Liver (tissue), 8 donors: ENCODE measurements at regions not wholly inside any gene's neighbourhood (a gene's known extent, or its start where the extent isn't known, plus 50 kb on each side); places are given as distances from the start of the nearest gene placed in this dataset.

Experiments
- DNase-seq: peaks from one replicate; pipeline ENCODE4 v3.0.0-alpha.2; 2017; ENCODE audit warnings: low spot score
- H3K27ac ChIP-seq, 2 donors: one replicate each; pipeline ENCODE4 v1.7.0; 2013; ENCODE audit warnings: inconsistent platforms in 2 of 2, low read length in 2 of 2, control low read depth in 1 of 2, low read depth in 1 of 2, mild to moderate bottlenecking in 1 of 2
- H3K27me3 ChIP-seq, 4 donors: one replicate each; pipeline versions ENCODE4 v1.6.1 to v1.7.0; 2013; ENCODE audit warnings: low read length in 3 of 4, inconsistent platforms in 1 of 4, mild to moderate bottlenecking in 1 of 4, moderate library complexity in 1 of 4; ENCODE audit not compliant: control insufficient read depth in 4 of 4, insufficient read depth in 4 of 4
- H3K36me3 ChIP-seq, 4 donors: one replicate each; pipeline versions ENCODE4 v1.6.1 to v1.7.0; 2013; ENCODE audit warnings: low read length in 3 of 4, mild to moderate bottlenecking in 3 of 4, low read depth in 1 of 4, moderate library complexity in 1 of 4; ENCODE audit not compliant: control insufficient read depth in 4 of 4, insufficient read depth in 3 of 4
- H3K4me1 ChIP-seq, 4 donors: one replicate each; pipeline versions ENCODE4 v1.6.1 to v1.7.0; 2013; ENCODE audit warnings: low read length in 3 of 4, mild to moderate bottlenecking in 3 of 4, moderate library complexity in 1 of 4; ENCODE audit not compliant: control insufficient read depth in 4 of 4, insufficient read depth in 4 of 4
- H3K4me3 ChIP-seq, 3 donors: one replicate each; pipeline versions ENCODE4 v1.6.1 to v1.7.0; 2013; ENCODE audit warnings: low read length in 3 of 3, control low read depth in 1 of 3, low read depth in 1 of 3, mild to moderate bottlenecking in 1 of 3
- H3K9ac ChIP-seq, 2 donors: one replicate each; pipeline ENCODE4 v1.7.0; 2013; ENCODE audit warnings: low read length in 2 of 2, mild to moderate bottlenecking in 2 of 2, moderate library complexity in 2 of 2, control low read depth in 1 of 2, low read depth in 1 of 2
- H3K9me3 ChIP-seq, 4 donors: one replicate each; pipeline versions ENCODE4 v1.6.1 to v1.7.0; 2013; ENCODE audit warnings: low read length in 3 of 4; ENCODE audit not compliant: control insufficient read depth in 4 of 4
- EGR1 ChIP-seq, 2 donors: IDR thresholded peaks; 2 replicates each; pipeline ENCODE4 v1.6.1; 2016 to 2018; ENCODE audit warnings: antibody characterized with exemption in 2 of 2, low read depth in 2 of 2
- FOXA1 ChIP-seq: IDR thresholded peaks from 2 replicates; pipeline ENCODE4 v1.6.1; 2016; ENCODE audit warnings: antibody characterized with exemption
- FOXA2 ChIP-seq: IDR thresholded peaks from 2 replicates; pipeline ENCODE4 v1.6.1; 2016; ENCODE audit warnings: antibody characterized with exemption
- GABPA ChIP-seq, 2 donors: IDR thresholded peaks in 1 of 2; conservative IDR thresholded peaks in 1 of 2; 2 replicates each; pipeline ENCODE4 v1.6.1; 2016; ENCODE audit warnings: antibody characterized with exemption in 2 of 2, mild to moderate bottlenecking in 1 of 2, moderate library complexity in 1 of 2
- HNF4A ChIP-seq, 2 donors: conservative IDR thresholded peaks; 2 replicates each; pipeline ENCODE4 v1.6.1; 2016; ENCODE audit warnings: antibody characterized with exemption in 2 of 2, mild to moderate bottlenecking in 2 of 2
- JUND ChIP-seq, 2 donors: IDR thresholded peaks; 2 replicates each; pipeline ENCODE4 v1.6.1; 2016; ENCODE audit warnings: antibody characterized with exemption in 2 of 2
- NR2F2 ChIP-seq: IDR thresholded peaks from 2 replicates; pipeline ENCODE4 v1.6.1; 2016; ENCODE audit warnings: antibody characterized with exemption
- RAD21 ChIP-seq, 2 donors: IDR thresholded peaks; 2 replicates each; pipeline ENCODE4 v1.6.1; 2016; ENCODE audit warnings: antibody characterized with exemption in 2 of 2, mild to moderate bottlenecking in 2 of 2
- RXRA ChIP-seq, 2 donors: IDR thresholded peaks; 2 replicates each; pipeline ENCODE4 v1.6.1; 2017 to 2018; ENCODE audit warnings: antibody characterized with exemption in 2 of 2, mild to moderate bottlenecking in 1 of 2
- SP1 ChIP-seq: IDR thresholded peaks from 2 replicates; pipeline ENCODE4 v1.6.1; 2018; ENCODE audit warnings: antibody characterized with exemption, mild to moderate bottlenecking
- TAF1 ChIP-seq: conservative IDR thresholded peaks from 2 replicates; pipeline ENCODE4 v1.6.1; 2016; ENCODE audit warnings: antibody characterized with exemption, mild to moderate bottlenecking
- WGBS: extraction: QIAGEN DNeasy Blood & Tissue Kit; methylation state at CpG from one replicate; pipeline ENCODE4 v1.1.7; 2013; 5-methylcytosine and 5-hydroxymethylcytosine counted together
- TF ChIP-seq, protein P1 (sequence below): fragments of 150-350 bp; IDR thresholded peaks from 2 replicates; pipeline ENCODE4 v1.5.1; 2017; ENCODE audit warnings: improper control_type of control experiment, low read depth, low read length; ENCODE audit not compliant: missing input control
- donor health status: healthy.
- donor health status: healthy.
- donor health status: healthy.
- donor health status: healthy.
- donor health status: healthy.

DNA sequence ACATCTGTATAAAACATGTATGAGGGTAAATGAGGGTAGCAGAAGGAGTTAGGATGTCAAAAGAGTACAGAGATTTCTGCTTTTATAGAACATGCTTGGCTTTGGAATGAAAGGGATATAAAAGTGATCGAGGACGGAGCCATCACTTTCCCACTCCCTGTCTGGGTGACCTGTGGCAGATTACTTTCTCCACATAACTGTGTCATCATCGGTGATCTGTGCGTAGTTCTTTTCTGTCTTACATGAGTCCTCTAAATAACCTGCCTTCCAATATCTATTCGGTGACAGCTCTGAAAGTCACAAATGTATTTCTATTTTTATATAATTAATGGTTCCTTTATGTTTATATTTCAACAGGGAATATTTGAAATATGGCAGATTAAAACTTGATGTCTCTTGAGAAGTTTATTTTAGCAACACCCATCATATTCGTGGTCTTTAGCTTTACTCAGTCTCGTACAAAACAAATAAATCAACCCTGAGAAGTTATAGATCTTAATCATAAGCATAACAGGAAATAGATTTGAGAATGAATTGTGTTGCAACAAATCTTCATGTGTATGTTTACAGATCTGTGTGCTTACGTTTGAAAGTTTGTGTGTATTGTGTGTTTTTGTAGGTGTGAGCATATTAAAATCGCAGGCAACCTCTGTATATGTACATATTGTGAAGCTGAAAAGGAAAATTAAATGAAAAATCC is 1094.3 kb downstream of the EFNB2 start:
- Histone ChIP-seq H3K27me3 (no peaks in the 10 kb centered on the region), H3K4me1 (no peaks in the 10 kb centered on the region), H3K9me3 (no peaks in the 10 kb centered on the region), H3K4me3 (no peak overlapping the region), H3K36me3 (no peaks in the 10 kb centered on the region), H3K9ac (no peak overlapping the region), H3K27ac (no peak overlapping the region)
- DNase-seq, result no peak
- TF ChIP-seq, protein P1, sequence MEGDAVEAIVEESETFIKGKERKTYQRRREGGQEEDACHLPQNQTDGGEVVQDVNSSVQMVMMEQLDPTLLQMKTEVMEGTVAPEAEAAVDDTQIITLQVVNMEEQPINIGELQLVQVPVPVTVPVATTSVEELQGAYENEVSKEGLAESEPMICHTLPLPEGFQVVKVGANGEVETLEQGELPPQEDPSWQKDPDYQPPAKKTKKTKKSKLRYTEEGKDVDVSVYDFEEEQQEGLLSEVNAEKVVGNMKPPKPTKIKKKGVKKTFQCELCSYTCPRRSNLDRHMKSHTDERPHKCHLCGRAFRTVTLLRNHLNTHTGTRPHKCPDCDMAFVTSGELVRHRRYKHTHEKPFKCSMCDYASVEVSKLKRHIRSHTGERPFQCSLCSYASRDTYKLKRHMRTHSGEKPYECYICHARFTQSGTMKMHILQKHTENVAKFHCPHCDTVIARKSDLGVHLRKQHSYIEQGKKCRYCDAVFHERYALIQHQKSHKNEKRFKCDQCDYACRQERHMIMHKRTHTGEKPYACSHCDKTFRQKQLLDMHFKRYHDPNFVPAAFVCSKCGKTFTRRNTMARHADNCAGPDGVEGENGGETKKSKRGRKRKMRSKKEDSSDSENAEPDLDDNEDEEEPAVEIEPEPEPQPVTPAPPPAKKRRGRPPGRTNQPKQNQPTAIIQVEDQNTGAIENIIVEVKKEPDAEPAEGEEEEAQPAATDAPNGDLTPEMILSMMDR, result no peak
- TF ChIP-seq JUND (IDR thresholded peaks at IDR 0.05) (no peak), FOXA1 (no peak), SP1 (no peak), GABPA (IDR thresholded peaks at IDR 0.05 in 1 of 2, conservative IDR thresholded peaks at IDR 0.05 in 1 of 2) (no peak), EGR1 (IDR thresholded peaks at IDR 0.05; ENCODE audit: low read depth in 2 of 2) (no peak)
- WGBS, result 71% methylated on average over 9 of the region's 9 CpGs

DNA sequence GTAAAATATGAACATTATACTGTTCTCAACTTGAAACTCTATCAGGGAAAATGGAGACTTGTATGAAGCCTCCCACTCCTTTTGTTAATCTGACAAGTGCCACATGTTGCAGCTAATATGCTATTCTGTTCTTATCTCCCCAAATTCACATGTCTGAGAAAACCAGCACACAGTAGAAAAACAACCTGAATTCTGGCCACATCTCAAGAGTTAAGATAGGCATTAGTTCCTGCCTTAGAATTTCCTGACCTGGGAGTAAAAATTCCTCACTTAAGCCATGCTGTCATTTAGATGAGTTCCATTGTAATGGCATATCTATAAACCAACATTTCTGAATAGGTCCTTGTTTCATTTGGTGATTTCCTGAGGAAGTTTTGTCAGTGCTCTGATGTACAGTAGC is 1098.5 kb downstream of the EFNB2 start:
- H3K9me3 ChIP-seq, result no peaks in the 10 kb centered on the region
- H3K4me1 ChIP-seq, result no peaks in the 10 kb centered on the region
- no peak overlapping the region for H3K4me3 ChIP-seq
- TF ChIP-seq HNF4A (conservative IDR thresholded peaks at IDR 0.05), result no peak
- TF ChIP-seq FOXA2, result no peak
- no peak overlapping the region for H3K9ac ChIP-seq
- no peaks in the 10 kb centered on the region for H3K36me3 ChIP-seq
- no peak for DNase-seq
- H3K27ac ChIP-seq, result no peak overlapping the region
- H3K27me3 ChIP-seq, result peaks cover 0 to 4% (median 0%) of the 10 kb centered on the region in 4 donors

DNA sequence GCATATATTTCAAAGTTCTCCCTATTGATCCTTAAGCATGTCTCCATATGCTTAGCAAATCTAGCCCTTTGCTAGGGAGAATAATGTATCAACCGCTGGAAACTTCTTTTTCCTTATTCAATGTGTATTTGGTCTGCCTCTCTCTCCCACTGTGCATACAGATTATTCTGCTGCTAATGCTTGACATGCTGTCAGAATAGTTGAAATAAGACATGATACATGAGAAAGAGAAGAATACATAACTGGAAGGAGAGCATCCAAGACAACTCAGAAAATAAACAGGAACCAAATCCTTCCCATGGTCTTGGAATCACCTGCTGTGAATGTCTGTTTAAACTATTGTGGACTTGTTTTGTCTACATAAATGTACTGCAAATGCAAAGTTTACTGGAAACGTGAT is 1103.0 kb downstream of the EFNB2 start:
- Histone ChIP-seq H3K27me3 (peaks cover 0 to 4% (median 0%) of the 10 kb centered on the region in 4 donors), H3K9ac (no peak overlapping the region), H3K36me3 (no peaks in the 10 kb centered on the region), H3K9me3 (no peaks in the 10 kb centered on the region), H3K27ac (no peak overlapping the region), H3K4me1 (no peaks in the 10 kb centered on the region), H3K4me3 (no peak overlapping the region)
- 62% methylated on average over 2 of the region's 2 CpGs for WGBS
- no peak for DNase-seq
- TF ChIP-seq FOXA1 (no peak), JUND (IDR thresholded peaks at IDR 0.05) (no peak), RXRA (IDR thresholded peaks at IDR 0.05) (no peak)

DNA sequence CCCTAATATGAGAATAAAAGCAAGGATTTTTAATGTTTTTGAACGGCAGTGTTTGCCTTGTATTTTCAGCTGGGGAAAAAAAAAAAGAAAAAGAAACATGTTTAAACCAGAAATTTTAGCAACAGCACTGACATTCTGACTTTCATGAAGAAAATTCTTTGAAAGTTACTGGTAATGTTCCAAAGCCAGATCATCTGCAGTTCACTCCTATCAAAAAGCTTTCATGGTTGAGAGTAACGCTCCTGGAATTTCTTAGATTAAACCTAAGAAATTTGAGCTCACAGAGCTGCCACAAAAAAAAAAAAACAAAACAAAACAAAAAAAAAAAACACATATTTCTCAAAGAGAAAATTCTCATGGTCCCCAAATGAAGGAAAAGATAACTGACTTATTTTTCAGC is 1106.7 kb downstream of the EFNB2 start:
- 63% methylated on average over 2 of the region's 2 CpGs for WGBS
- TF ChIP-seq FOXA2 (no peak), NR2F2 (no peak), TAF1 (no peak), RAD21 (IDR thresholded peaks at IDR 0.05) (no peak)
- TF ChIP-seq, protein P1, result no peak
- DNase-seq, result no peak

More for the DNA sequence above, 1106.7 kb downstream of the EFNB2 start:
- Histone ChIP-seq H3K4me3 (no peak overlapping the region), H3K4me1 (no peaks in the 10 kb centered on the region), H3K9ac (no peak overlapping the region), H3K27me3 (peaks cover 0 to 4% (median 0%) of the 10 kb centered on the region in 4 donors), H3K9me3 (no peaks in the 10 kb centered on the region), H3K27ac (no peak overlapping the region), H3K36me3 (no peaks in the 10 kb centered on the region)
